HG02678 (cell line): ENCODE measurements at regions not wholly inside any gene's neighbourhood (a gene's known extent, or its start where the extent isn't known, plus 50 kb on each side); places are given as distances from the start of the nearest gene placed in this dataset.

Experiments used
- ATAC-seq: cut with Tn5 transposase; IDR thresholded peaks from one replicate; pipeline ENCODE4 v1.9.1; 2021; ENCODE audit warnings: mild to moderate bottlenecking, moderate library complexity; ENCODE audit not compliant: unreplicated experiment

- ATAC-seq, result no peak
These were observed 281.0 kb upstream of the KIRREL3 start for GRCh38 chr11:127281534-127281933.

GRCh38 chr11:127275774-127276173 is 275.2 kb upstream of the KIRREL3 start:
- ATAC-seq, result no peak

- ATAC-seq, result no peak
These were observed 273.7 kb upstream of the KIRREL3 start for GRCh38 chr11:127274328-127274676.

- ATAC-seq, result no peak
These were observed 273.2 kb upstream of the KIRREL3 start for GRCh38 chr11:127273593-127274327.

GRCh38 chr11:127270851-127271250 is 270.3 kb upstream of the KIRREL3 start:
- ATAC-seq, result no peak

GRCh38 chr11:127269911-127270310 is 269.3 kb upstream of the KIRREL3 start:
- ATAC-seq, result no peak

- ATAC-seq, result no peak
These were observed 268.4 kb upstream of the KIRREL3 start for GRCh38 chr11:127268932-127269331.

GRCh38 chr11:127268521-127268920 is 268.0 kb upstream of the KIRREL3 start:
- no peak for ATAC-seq

- no peak for ATAC-seq
These were observed 258.5 kb upstream of the KIRREL3 start for GRCh38 chr11:127259102-127259501.

GRCh38 chr11:127255209-127255608 is 254.6 kb upstream of the KIRREL3 start:
- ATAC-seq, result no peak

- ATAC-seq, result no peak
These were observed 251.8 kb upstream of the KIRREL3 start for GRCh38 chr11:127252321-127252720.

- ATAC-seq, result no peak
These were observed 249.0 kb upstream of the KIRREL3 start for GRCh38 chr11:127249576-127249975.

- ATAC-seq, result no peak
These were observed 247.9 kb upstream of the KIRREL3 start for GRCh38 chr11:127248476-127248875.

- no peak for ATAC-seq
These were observed 246.8 kb upstream of the KIRREL3 start for GRCh38 chr11:127247261-127247851.

- no peak for ATAC-seq
These were observed 242.1 kb upstream of the KIRREL3 start for GRCh38 chr11:127242676-127243075.

- no peak for ATAC-seq
These were observed 237.8 kb upstream of the KIRREL3 start for GRCh38 chr11:127238321-127238720.

- ATAC-seq, result no peak
These were observed 236.2 kb upstream of the KIRREL3 start for GRCh38 chr11:127236776-127237175.

- ATAC-seq, result no peak
These were observed 233.4 kb upstream of the KIRREL3 start for GRCh38 chr11:127233998-127234397.

GRCh38 chr11:127230392-127230791 is 229.8 kb upstream of the KIRREL3 start:
- no peak for ATAC-seq

GRCh38 chr11:127226949-127227348 is 226.4 kb upstream of the KIRREL3 start:
- no peak for ATAC-seq

GRCh38 chr11:127226380-127226779 is 225.8 kb upstream of the KIRREL3 start:
- no peak for ATAC-seq

- ATAC-seq, result no peak
These were observed 225.0 kb upstream of the KIRREL3 start for GRCh38 chr11:127225619-127226018.

GRCh38 chr11:127224276-127224675 is 223.7 kb upstream of the KIRREL3 start:
- no peak for ATAC-seq
